Endothelial cell of umbilical vein (primary cell): ENCODE measurements at regions not wholly inside any gene's neighbourhood (a gene's known extent, or its start where the extent isn't known, plus 50 kb on each side); places are given as distances from the start of the nearest gene placed in this dataset.

Experiments
- BruUV-seq: library from RNA; stranded (reverse); fragments of 400-500 nt; replicated peaks from 2 replicates; lab custom pipeline; 2021; lab: Mats Ljungman, UMichigan
- CTCF ChIA-PET: fragments of 300-600, 350-600 bp; sonication (Branson Sonifier 250); formaldehyde crosslinking; loops from one replicate; lab custom pipeline; 2021; ENCODE audit warnings: antibody characterized with exemption, inconsistent platforms; lab: Charles Lee
- POLR2A ChIA-PET: fragments of 300-600, 350-600 bp; sonication (Branson Sonifier 250); formaldehyde crosslinking; loops from one replicate; lab custom pipeline; 2021; ENCODE audit warnings: antibody characterized with exemption, inconsistent platforms; lab: Charles Lee
- DNase-seq: peaks from one replicate; pipeline ENCODE4 v3.0.0-alpha.2; 2011; ENCODE audit warnings: low read depth, low spot score
- FAIRE-seq: peaks from 2 replicates; lab custom pipeline; 2011; peaks lifted over from hg19 to GRCh38; lab: Jason Lieb, UNC
- H2AFZ ChIP-seq: 2 replicates; pipeline ENCODE4 v1.6.0; 2012; ENCODE audit warnings: low read depth, low read length, control low read depth, inconsistent platforms
- H3K27ac ChIP-seq: 2 replicates; pipeline ENCODE4 v1.5.1; 2011; ENCODE audit warnings: low read depth, mild to moderate bottlenecking, control low read depth, low read length, moderate library complexity; ENCODE audit not compliant: insufficient read depth
- H3K27me3 ChIP-seq, 2 experiments: 2 replicates each; pipeline versions ENCODE4 v1.6.0 to v1.6.1; 2011; ENCODE audit warnings: low read length in 2 of 2, mixed read lengths in 1 of 2; ENCODE audit not compliant: control insufficient read depth in 2 of 2, insufficient read depth in 2 of 2
- H3K36me3 ChIP-seq, 2 experiments: 2 replicates in 1 of 2; 3 replicates in 1 of 2; pipeline ENCODE4 v1.5.1; 2011; ENCODE audit warnings: low read length in 2 of 2, mild to moderate bottlenecking in 1 of 2, moderate library complexity in 1 of 2; ENCODE audit not compliant: control insufficient read depth in 2 of 2, insufficient read depth in 2 of 2; ENCODE audit errors: extremely low read depth in 1 of 2
- H3K4me1 ChIP-seq: 3 replicates; pipeline ENCODE4 v1.5.1; 2011; ENCODE audit warnings: mild to moderate bottlenecking, low read length; ENCODE audit not compliant: control insufficient read depth, insufficient read depth; ENCODE audit errors: extremely low read depth
- H3K4me2 ChIP-seq: 2 replicates; pipeline ENCODE4 v1.6.1; 2011; ENCODE audit warnings: low read length, control low read depth, mixed read lengths; ENCODE audit not compliant: insufficient read depth
- H3K4me3 ChIP-seq, 3 experiments: fragments of 200-600 bp in 1 of 3; sonication (generic), shearing (Covaris generic) in 1 of 3; replicated peaks in 1 of 3; 2 replicates each; pipeline ENCODE4 v1.5.1; 2011 to 2016; ENCODE audit warnings: control low read depth in 3 of 3, low read length in 3 of 3, mild to moderate bottlenecking in 2 of 3, inconsistent platforms in 1 of 3, low read depth in 1 of 3, moderate library complexity in 1 of 3; ENCODE audit not compliant: insufficient read depth in 1 of 3
- H3K79me2 ChIP-seq: 2 replicates; pipeline ENCODE4 v1.6.0; 2012; ENCODE audit warnings: low read length, inconsistent platforms; ENCODE audit not compliant: control insufficient read depth, insufficient read depth
- H3K9ac ChIP-seq: replicated peaks from 2 replicates; pipeline ENCODE3; 2011; ENCODE audit warnings: low read length, control low read depth; ENCODE audit not compliant: insufficient read depth; ENCODE audit errors: extremely low read depth
- H3K9me1 ChIP-seq: replicated peaks from 3 replicates; pipeline ENCODE4 v1.6.0; 2011; ENCODE audit warnings: mild to moderate bottlenecking, low read length; ENCODE audit not compliant: control insufficient read depth, insufficient read depth; ENCODE audit errors: extremely low read depth
- H3K9me3 ChIP-seq: replicated peaks from 2 replicates; pipeline ENCODE4 v1.5.1; 2012; ENCODE audit warnings: low read length, inconsistent platforms; ENCODE audit not compliant: control insufficient read depth, insufficient read depth
- H4K20me1 ChIP-seq: replicated peaks from 2 replicates; pipeline ENCODE3; 2011; ENCODE audit warnings: mild to moderate bottlenecking, low read length; ENCODE audit not compliant: control insufficient read depth, insufficient read depth; ENCODE audit errors: extremely low read depth
- CTCF ChIP-seq, 2 donors: IDR thresholded peaks; 1 replicate in 1 of 2; 2 replicates in 1 of 2; pipeline ENCODE4 v1.5.1; 2011; ENCODE audit warnings: low read length in 2 of 2, mild to moderate bottlenecking in 2 of 2, moderate library complexity in 2 of 2, control low read depth in 1 of 2, inconsistent platforms in 1 of 2, low read depth in 1 of 2; ENCODE audit not compliant: insufficient read depth in 1 of 2; ENCODE audit errors: extremely low read depth in 1 of 2
- EZH2 ChIP-seq: IDR thresholded peaks from 2 replicates; pipeline ENCODE4 v1.6.1; 2012; ENCODE audit warnings: borderline replicate concordance, low read depth, mild to moderate bottlenecking, moderate library complexity, low read length, inconsistent platforms; ENCODE audit not compliant: severe bottlenecking
- FOS ChIP-seq: IDR thresholded peaks from 2 replicates; pipeline ENCODE4 v1.6.1; 2011; ENCODE audit warnings: mild to moderate bottlenecking, low read length, moderate library complexity, borderline replicate concordance; ENCODE audit not compliant: insufficient read depth
- GATA2 ChIP-seq: IDR thresholded peaks from 2 replicates; pipeline ENCODE4 v1.7.0; 2011; ENCODE audit warnings: low read depth, mild to moderate bottlenecking, moderate library complexity, mixed read lengths, low read length; ENCODE audit not compliant: insufficient read length, insufficient read depth
- JUN ChIP-seq: IDR thresholded peaks from 2 replicates; pipeline ENCODE4 v1.6.1; 2011; ENCODE audit warnings: borderline replicate concordance, low read depth; ENCODE audit not compliant: insufficient read length, insufficient read depth
- MAX ChIP-seq: IDR thresholded peaks from 2 replicates; pipeline ENCODE4 v1.6.1; 2011; ENCODE audit not compliant: insufficient read depth, insufficient read length
- MYC ChIP-seq: IDR thresholded peaks from one replicate; pipeline ENCODE4 v1.6.1; 2011; ENCODE audit warnings: mild to moderate bottlenecking, low read depth, low read length
- POLR2A ChIP-seq: IDR thresholded peaks from 2 replicates; pipeline ENCODE4 v1.6.1; 2012; ENCODE audit warnings: low read depth, mild to moderate bottlenecking, control low read depth, low read length
- POLR2AphosphoS5 ChIP-seq: IDR thresholded peaks from 2 replicates; pipeline ENCODE4 v1.6.1; 2012; ENCODE audit warnings: low read depth, mild to moderate bottlenecking, control low read depth, low read length, moderate library complexity; ENCODE audit not compliant: insufficient read depth
- dilution Hi-C: fragments of 300-500 bp; cut with MboI; formaldehyde crosslinking; loops from one replicate; pipeline ENCODE4 v1.15.0; 2019; ENCODE audit warnings: low sequenced_read_pairs; ENCODE audit not compliant: extremely low pct_ligation_motif_present
- intact Hi-C: fragments of 100-400 bp; cut with micrococcal nuclease; formaldehyde crosslinking; loops from one replicate; pipeline ENCODE4 v1.10.0; 2022

DNA sequence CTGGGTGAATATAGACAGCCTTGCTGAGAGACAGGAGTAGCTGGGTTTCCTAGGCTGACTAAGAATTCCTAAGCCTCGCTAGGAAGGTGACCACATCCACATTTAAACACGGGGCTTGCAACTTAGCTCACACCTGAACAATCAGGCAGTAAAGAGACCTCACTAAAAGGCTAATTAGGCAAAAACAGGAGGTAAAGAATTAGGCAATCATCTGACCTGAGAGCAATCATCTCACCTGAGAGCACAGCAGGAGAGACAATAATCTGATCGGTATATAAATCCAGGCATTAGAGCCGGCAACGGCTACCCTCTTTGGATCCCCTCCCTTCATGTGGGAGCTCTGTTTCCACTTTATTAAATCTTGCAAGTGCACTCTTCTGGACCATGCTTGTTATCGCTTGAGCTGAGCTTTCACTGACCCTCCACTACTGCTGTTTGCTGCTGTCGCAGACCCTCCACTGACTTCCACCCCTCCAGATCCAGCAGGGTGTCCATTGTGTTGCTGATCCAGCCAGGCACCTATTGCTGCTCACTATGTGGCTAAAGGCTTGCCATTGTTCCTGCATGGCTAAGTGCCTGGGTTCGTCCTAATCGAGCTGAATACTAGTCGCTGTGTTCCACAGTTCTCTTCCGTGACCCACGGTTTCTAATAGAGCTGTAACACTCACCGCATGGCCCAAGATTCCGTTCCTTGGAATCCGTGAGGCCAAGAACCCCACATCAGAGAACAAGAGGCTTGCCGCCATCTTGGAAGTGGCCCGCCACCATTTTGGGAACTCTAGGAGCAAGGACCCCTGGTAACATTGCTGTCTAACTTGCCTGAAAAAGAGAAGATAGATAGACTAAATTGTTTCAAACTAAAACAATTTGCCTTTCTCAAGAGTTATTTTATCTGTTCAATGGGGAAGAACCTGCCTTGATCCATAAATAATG is 100.7 kb downstream of the TMSB4Y start:
- dilution Hi-C loops = no loop called here
- FAIRE-seq (no peak), DNase-seq (no peak)
- Histone ChIP-seq H3K9me1 (no peaks in the 10 kb centered on the region), H3K9me3 (no peaks in the 10 kb centered on the region), H3K4me1 (no peaks in the 10 kb centered on the region), H3K4me2 (no peak overlapping the region), H3K36me3 (no peaks in the 10 kb centered on the region), H3K27me3 (no peaks in the 10 kb centered on the region), H3K9ac (no peak overlapping the region), H3K79me2 (no peaks in the 10 kb centered on the region), H2AFZ (no peak overlapping the region), H3K4me3 (no peak overlapping the region), H4K20me1 (no peaks in the 10 kb centered on the region), H3K27ac (no peak overlapping the region)
- TF ChIP-seq POLR2A = no peak
- no peak for TF ChIP-seq CTCF (IDR thresholded peaks at IDR 0.05; ENCODE audit: extremely low read depth in 1 of 2, insufficient read depth in 1 of 2, low read depth in 1 of 2, low read length in 2 of 2)
- TF ChIP-seq JUN = no peak
- TF ChIP-seq POLR2AphosphoS5 = no peak
- TF ChIP-seq EZH2 = no peak
- TF ChIP-seq GATA2 = no peak
- TF ChIP-seq FOS = no peak
- no peak for TF ChIP-seq MYC
- TF ChIP-seq MAX = no peak
- intact Hi-C loops = no loop called here
- POLR2A ChIA-PET = no interaction called here
- no TSS peak for BruUV-seq
- CTCF ChIA-PET = no interaction called here
